Tibial nerve (tissue), 4 donors: ENCODE measurements at regions not wholly inside any gene's neighbourhood (a gene's known extent, or its start where the extent isn't known, plus 50 kb on each side); places are given as distances from the start of the nearest gene placed in this dataset.

Experiments
- CTCF ChIP-seq, 5 experiments: fragments of 200-600 bp in 3 of 5; fragments of 450-650 bp in 2 of 5; sonication (generic) in 3 of 5; IDR thresholded peaks; one replicate each; pipeline ENCODE4 v1.5.1; 2016 to 2019; ENCODE audit warnings: antibody characterized with exemption in 5 of 5, mild to moderate bottlenecking in 3 of 5, moderate library complexity in 2 of 5
- EP300 ChIP-seq, 2 donors: sonication (generic); formaldehyde crosslinking; IDR thresholded peaks; one replicate each; pipeline ENCODE4 v1.6.1; 2017; ENCODE audit warnings: antibody characterized with exemption in 2 of 2, mild to moderate bottlenecking in 1 of 2
- POLR2A ChIP-seq, 2 donors: fragments of 450-650 bp; IDR thresholded peaks; one replicate each; pipeline ENCODE4 v1.6.1; 2017; ENCODE audit warnings: antibody characterized with exemption in 2 of 2, mild to moderate bottlenecking in 2 of 2, moderate library complexity in 2 of 2

- no peak for TF ChIP-seq CTCF (IDR thresholded peaks at IDR 0.05)
- no peak for TF ChIP-seq POLR2A (IDR thresholded peaks at IDR 0.05)
- no peak for TF ChIP-seq EP300 (IDR thresholded peaks at IDR 0.05)
Measured at GRCh38 chr6:156027248-156027626, 571.6 kb upstream of the NOX3 start.
